ENCODE measurements at regions not wholly inside any gene's neighbourhood (a gene's known extent, or its start where the extent isn't known, plus 50 kb on each side); places are given as distances from the start of the nearest gene placed in this dataset.

- POLR2A ChIA-PET: interaction anchor here (0.8 to 12.9 kb wide), 4 partner anchors 11 to 240 kb away, joined by 4 to 657 read pairs (median 206); no protein-coding TSS in a partner anchor
- Histone ChIP-seq H3K4me3 (replicated peaks in 1 of 3; ENCODE audit: insufficient read depth in 1 of 3, low read depth in 2 of 3, low read length in 3 of 3) (no peak overlapping the region), H3K36me3 (replicated peaks in 1 of 2; ENCODE audit: control insufficient read depth in 1 of 2, insufficient read depth in 2 of 2, low read length in 2 of 2) (no peaks in the 10 kb centered on the region), H3K9ac (ENCODE audit: insufficient read depth, low read depth, low read length) (peak overlapping the region; percentile 48; the same call in 1 of the 2 replicates), H3K4me1 (ENCODE audit: insufficient read depth, low read length) (peaks cover 80% of the 10 kb centered on the region), H3K79me2 (ENCODE audit: insufficient read depth, low read length) (peaks cover 5% of the 10 kb centered on the region), H3K9me3 (ENCODE audit: low read length) (no peaks in the 10 kb centered on the region), H3K27ac (ENCODE audit: extremely low read length, insufficient read depth, low read length) (peak overlapping the region; percentile 100), H2AFZ (ENCODE audit: low read length) (no peak overlapping the region), H3K27me3 (ENCODE audit: control insufficient read depth in 1 of 2, insufficient read depth in 2 of 2, low read length in 2 of 2) (no peaks in the 10 kb centered on the region; a peak in 1 of 5 replicates), H3K4me2 (ENCODE audit: low read depth, low read length) (no peak overlapping the region), H4K20me1 (ENCODE audit: insufficient read depth, low read length) (no peaks in the 10 kb centered on the region)
- no peak for TF ChIP-seq ZNF550 (CRISPR knock-in tag; IDR thresholded peaks at IDR 0.05; ENCODE audit: borderline replicate concordance)
- TF ChIP-seq FOXO1 (CRISPR knock-in tag; IDR thresholded peaks at IDR 0.05): no peak
- TF ChIP-seq ZBTB25 (CRISPR knock-in tag; IDR thresholded peaks at IDR 0.05): no peak
- no peak for TF ChIP-seq SNAPC4 (CRISPR knock-in tag; IDR thresholded peaks at IDR 0.05)
- TF ChIP-seq ZNF598 (CRISPR knock-in tag; IDR thresholded peaks at IDR 0.05; ENCODE audit: borderline replicate concordance): no peak
- TF ChIP-seq ZNF180 (CRISPR knock-in tag; IDR thresholded peaks at IDR 0.05; ENCODE audit: borderline replicate concordance, low read depth): no peak
- TF ChIP-seq ZNF546 (CRISPR knock-in tag; conservative IDR thresholded peaks at IDR 0.05): no peak
- TF ChIP-seq NFE2L2 (IDR thresholded peaks at IDR 0.05; ENCODE audit: low read length): no peak
- no peak for TF ChIP-seq ZNF251 (CRISPR knock-in tag; IDR thresholded peaks at IDR 0.05)
- TF ChIP-seq ZSCAN30 (CRISPR knock-in tag; IDR thresholded peaks at IDR 0.05): no peak
- TF ChIP-seq SP1 (IDR thresholded peaks at IDR 0.05): no peak
- no peak for TF ChIP-seq SP1 (CRISPR knock-in tag; IDR thresholded peaks at IDR 0.05)
- TF ChIP-seq ARID4A (CRISPR knock-in tag; IDR thresholded peaks at IDR 0.05; ENCODE audit: borderline replicate concordance): no peak
- no peak for TF ChIP-seq ATF7 (IDR thresholded peaks at IDR 0.05)
- TF ChIP-seq ATF7 (CRISPR knock-in tag; IDR thresholded peaks at IDR 0.05): no peak
- DNase-seq (ENCODE audit: low spot score) (no peak), FAIRE-seq (no peak), ATAC-seq (no peak)
- CTCF ChIA-PET (ENCODE audit: low intra/inter-chr PET ratio, low total read pairs): no interaction called here
- WGBS (ENCODE audit: low lambda C conversion rate): 90% methylated on average over 9 of the region's 9 CpGs
- intact Hi-C loops (cut with micrococcal nuclease; ENCODE audit: unreplicated experiment) (no loop called here), in situ Hi-C loops (cut with HindIII; ENCODE audit: extremely low pct_ligation_motif_present, low pct_unique_long_range_greater_than_20kb) (loop anchor here (10.0 kb wide), 1 partner anchor 477 kb away; no protein-coding TSS in a partner anchor)
- BruUV-seq (replicated peaks): no TSS peak
These were observed 156.9 kb downstream of the TOMM20 start for GRCh38 chr1:234971586-234972297.
